Chondrocyte (in vitro differentiated cells): ENCODE measurements at regions not wholly inside any gene's neighbourhood (a gene's known extent, or its start where the extent isn't known, plus 50 kb on each side); places are given as distances from the start of the nearest gene placed in this dataset.

Source experiments
- DNase-seq: peaks from one replicate; pipeline ENCODE4 v3.0.0; 2021; ENCODE audit warnings: mixed read lengths, low spot score
- H3K27ac Mint-ChIP-seq: one replicate; pipeline ENCODE4 v1.8.0; 2021; ENCODE audit warnings: mild to moderate bottlenecking, moderate library complexity, mixed read lengths; ENCODE audit not compliant: unreplicated experiment
- H3K27me3 Mint-ChIP-seq: 2 replicates; pipeline ENCODE4 v1.8.0; 2021; ENCODE audit warnings: low read depth, mixed read lengths
- H3K36me3 Mint-ChIP-seq: 2 replicates; pipeline ENCODE4 v1.8.0; 2021; ENCODE audit warnings: low read depth, mixed read lengths
- H3K4me1 Mint-ChIP-seq: 2 replicates; pipeline ENCODE4 v1.8.0; 2021; ENCODE audit warnings: low read depth, mild to moderate bottlenecking, mixed read lengths
- H3K4me3 Mint-ChIP-seq: one replicate; pipeline ENCODE4 v1.8.0; 2021; ENCODE audit warnings: mild to moderate bottlenecking, moderate library complexity, mixed read lengths; ENCODE audit not compliant: unreplicated experiment
- H3K9me3 Mint-ChIP-seq: 2 replicates; pipeline ENCODE4 v1.8.0; 2021; ENCODE audit warnings: low read depth, mixed read lengths
- TF ChIP-seq, protein P1 (sequence below): fragments of 200-600 bp; sonication (generic); IDR thresholded peaks from 2 replicates; pipeline ENCODE4 v1.5.0; 2021; ENCODE audit warnings: antibody characterized with exemption, mild to moderate bottlenecking, moderate library complexity

DNA sequence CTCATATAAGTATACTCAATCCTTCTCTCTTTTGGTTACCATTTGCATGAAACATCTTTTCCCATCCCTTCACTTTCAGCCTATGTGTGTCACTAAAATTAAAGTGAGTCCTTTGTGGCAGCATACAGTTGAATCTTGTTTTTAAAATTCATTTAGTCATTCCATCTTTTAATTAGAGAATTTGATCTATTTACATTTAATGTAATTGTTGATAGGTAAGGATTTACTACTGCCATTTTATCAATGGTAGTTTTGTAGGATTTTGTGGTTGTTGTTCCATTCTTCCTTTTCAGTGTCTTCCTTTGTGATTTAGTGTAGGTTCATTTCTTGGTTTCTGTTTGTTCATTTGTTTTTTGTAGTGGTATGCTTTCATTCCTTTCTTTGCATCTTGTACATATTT lies 191.9 kb upstream of the CTNNB1 start:
- peaks cover 6% of the 10 kb centered on the region for H3K36me3 Mint-ChIP-seq
- no peak overlapping the region for H3K4me3 Mint-ChIP-seq
- peaks cover 10% of the 10 kb centered on the region for H3K27me3 Mint-ChIP-seq
- TF ChIP-seq, protein P1, sequence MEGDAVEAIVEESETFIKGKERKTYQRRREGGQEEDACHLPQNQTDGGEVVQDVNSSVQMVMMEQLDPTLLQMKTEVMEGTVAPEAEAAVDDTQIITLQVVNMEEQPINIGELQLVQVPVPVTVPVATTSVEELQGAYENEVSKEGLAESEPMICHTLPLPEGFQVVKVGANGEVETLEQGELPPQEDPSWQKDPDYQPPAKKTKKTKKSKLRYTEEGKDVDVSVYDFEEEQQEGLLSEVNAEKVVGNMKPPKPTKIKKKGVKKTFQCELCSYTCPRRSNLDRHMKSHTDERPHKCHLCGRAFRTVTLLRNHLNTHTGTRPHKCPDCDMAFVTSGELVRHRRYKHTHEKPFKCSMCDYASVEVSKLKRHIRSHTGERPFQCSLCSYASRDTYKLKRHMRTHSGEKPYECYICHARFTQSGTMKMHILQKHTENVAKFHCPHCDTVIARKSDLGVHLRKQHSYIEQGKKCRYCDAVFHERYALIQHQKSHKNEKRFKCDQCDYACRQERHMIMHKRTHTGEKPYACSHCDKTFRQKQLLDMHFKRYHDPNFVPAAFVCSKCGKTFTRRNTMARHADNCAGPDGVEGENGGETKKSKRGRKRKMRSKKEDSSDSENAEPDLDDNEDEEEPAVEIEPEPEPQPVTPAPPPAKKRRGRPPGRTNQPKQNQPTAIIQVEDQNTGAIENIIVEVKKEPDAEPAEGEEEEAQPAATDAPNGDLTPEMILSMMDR: no peak
- no peaks in the 10 kb centered on the region for H3K4me1 Mint-ChIP-seq
- DNase-seq: no peak
- peaks cover 22% of the 10 kb centered on the region for H3K9me3 Mint-ChIP-seq
- H3K27ac Mint-ChIP-seq: no peak overlapping the region

DNA sequence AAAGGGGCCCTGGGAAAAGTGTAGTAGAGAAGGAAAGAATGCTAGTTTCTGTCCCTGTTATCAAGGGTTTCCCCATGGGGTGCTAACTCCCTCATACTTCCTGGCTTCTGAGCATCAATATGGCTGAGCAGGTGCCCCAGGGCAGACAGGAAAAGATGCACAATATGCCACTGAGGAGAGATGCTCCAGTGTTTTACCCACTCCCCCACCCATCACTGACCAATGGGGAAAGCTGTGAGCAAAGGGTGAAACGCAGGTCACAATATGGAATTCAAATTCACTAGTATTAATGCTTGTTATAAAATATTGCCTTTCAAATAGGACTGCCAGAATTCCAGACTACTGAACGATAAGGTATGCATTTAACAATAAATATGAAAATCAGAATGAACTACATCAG lies 187.5 kb upstream of the CTNNB1 start:
- peaks cover 9% of the 10 kb centered on the region for H3K27me3 Mint-ChIP-seq
- H3K9me3 Mint-ChIP-seq: peaks cover 19% of the 10 kb centered on the region
- H3K4me3 Mint-ChIP-seq: no peak overlapping the region
- DNase-seq: no peak
- no peaks in the 10 kb centered on the region for H3K4me1 Mint-ChIP-seq
- TF ChIP-seq, protein P1: no peak
- no peak overlapping the region for H3K27ac Mint-ChIP-seq
- peaks cover 6% of the 10 kb centered on the region for H3K36me3 Mint-ChIP-seq

DNA sequence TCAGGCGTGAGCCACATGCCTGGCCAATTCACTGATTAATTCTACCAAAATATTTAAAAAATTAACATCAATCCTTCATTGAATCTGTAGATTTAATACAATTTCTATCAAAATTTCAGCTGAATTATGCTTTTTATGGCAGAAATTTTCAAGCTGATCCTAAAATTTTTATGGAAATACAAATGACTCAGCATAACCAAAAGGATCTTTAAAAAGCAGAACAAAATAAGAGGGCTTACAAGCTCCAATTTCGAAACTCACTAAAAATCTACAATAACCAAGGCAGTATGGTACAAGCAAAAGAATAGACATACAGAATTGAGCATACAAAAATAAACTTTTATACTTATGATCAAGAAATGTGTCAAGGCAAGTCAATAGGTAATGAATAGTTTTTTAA lies 180.4 kb upstream of the CTNNB1 start:
- no peak overlapping the region for H3K4me3 Mint-ChIP-seq
- no peak for DNase-seq
- peaks cover 5% of the 10 kb centered on the region for H3K27me3 Mint-ChIP-seq
- no peaks in the 10 kb centered on the region for H3K4me1 Mint-ChIP-seq
- no peaks in the 10 kb centered on the region for H3K9me3 Mint-ChIP-seq
- TF ChIP-seq, protein P1: no peak
- no peak overlapping the region for H3K27ac Mint-ChIP-seq
- no peaks in the 10 kb centered on the region for H3K36me3 Mint-ChIP-seq

DNA sequence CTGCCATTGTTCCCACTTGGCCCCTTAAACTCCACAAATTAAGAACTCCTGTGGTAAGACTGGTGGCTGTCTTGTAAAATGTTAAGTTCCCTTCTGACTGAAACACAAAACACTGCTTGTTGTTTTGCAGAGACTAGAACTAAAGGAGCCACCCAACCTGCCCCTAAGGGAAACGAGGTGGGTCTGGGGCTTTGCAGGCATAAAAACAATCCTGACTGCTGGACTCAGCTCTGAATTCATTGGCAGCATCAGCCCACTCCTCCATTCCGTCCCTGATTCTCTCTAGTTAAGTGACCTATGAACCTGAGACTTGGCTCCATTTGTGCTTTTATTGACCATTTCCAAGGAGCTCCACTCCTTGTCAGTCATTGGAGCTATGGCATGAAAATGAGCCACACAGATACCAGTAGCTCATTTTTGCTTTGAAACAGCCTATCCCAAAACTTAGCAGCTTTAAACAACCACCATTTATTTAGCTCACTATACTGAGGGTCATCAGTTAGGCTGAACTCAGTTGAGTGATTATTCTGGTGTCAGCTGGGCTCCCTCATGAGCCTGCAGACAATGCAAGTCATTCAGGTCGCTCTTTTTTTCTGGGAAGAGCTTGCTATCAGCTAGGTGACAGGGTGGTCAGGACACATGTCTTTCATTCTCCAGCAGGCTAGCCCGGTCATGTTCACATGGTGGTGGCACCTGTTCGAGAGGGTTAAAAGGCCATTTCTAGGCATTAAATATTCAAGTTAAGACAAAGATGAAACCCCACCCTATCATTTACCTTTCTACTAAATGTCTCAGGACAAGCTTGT lies 175.1 kb upstream of the CTNNB1 start:
- no peaks in the 10 kb centered on the region for H3K4me1 Mint-ChIP-seq
- no peaks in the 10 kb centered on the region for H3K9me3 Mint-ChIP-seq
- no peak overlapping the region for H3K4me3 Mint-ChIP-seq
- no peak overlapping the region for H3K27ac Mint-ChIP-seq
- TF ChIP-seq, protein P1: no peak
- H3K27me3 Mint-ChIP-seq: peaks cover 2% of the 10 kb centered on the region
- H3K36me3 Mint-ChIP-seq: no peaks in the 10 kb centered on the region
- DNase-seq: no peak

DNA sequence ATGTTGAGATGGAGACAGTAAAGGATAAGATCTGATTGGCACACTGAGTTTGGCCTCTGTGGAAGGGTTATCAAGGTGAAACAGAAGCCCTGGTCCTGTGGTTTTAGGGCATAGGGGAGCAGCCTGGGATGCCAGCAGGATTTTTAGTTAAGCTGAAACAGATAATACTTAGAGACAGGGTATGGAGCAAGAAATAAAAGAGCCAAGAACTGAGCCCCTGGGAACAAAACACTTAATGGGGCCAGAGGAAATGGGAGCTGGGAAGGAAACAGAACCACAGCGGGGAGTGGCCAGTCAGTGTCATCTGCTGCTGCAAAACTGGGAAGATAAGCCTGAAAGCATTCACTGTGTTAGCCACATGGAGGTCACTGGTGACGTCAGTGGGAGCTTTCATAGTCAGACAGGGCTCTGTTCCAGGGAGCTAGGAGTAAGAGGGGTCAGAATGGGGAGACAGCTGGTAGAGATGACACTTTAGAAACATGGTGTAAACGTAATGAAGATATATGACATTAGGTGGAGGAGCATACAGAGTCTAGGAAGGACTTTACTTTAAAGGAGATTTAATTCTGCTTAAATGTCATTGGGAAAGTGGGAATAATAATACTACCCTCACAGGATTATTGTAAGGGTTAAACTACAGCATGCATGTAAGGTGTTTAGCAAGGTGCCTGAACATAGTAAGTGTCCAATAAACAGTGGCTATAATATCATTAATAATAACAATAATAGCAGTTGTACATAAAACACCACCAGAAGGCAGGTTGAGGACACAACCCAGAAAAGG lies 172.7 kb upstream of the CTNNB1 start:
- no peak for DNase-seq
- no peak overlapping the region for H3K4me3 Mint-ChIP-seq

More for the DNA sequence above, 172.7 kb upstream of the CTNNB1 start:
- Mint-ChIP-seq H3K9me3 (no peaks in the 10 kb centered on the region), H3K36me3 (no peaks in the 10 kb centered on the region), H3K27ac (no peak overlapping the region), H3K4me1 (no peaks in the 10 kb centered on the region), H3K27me3 (peaks cover 4% of the 10 kb centered on the region)
- TF ChIP-seq, protein P1: no peak
